ENCODE measurements at regions not wholly inside any gene's neighbourhood (a gene's known extent, or its start where the extent isn't known, plus 50 kb on each side); places are given as distances from the start of the nearest gene placed in this dataset.

DNA sequence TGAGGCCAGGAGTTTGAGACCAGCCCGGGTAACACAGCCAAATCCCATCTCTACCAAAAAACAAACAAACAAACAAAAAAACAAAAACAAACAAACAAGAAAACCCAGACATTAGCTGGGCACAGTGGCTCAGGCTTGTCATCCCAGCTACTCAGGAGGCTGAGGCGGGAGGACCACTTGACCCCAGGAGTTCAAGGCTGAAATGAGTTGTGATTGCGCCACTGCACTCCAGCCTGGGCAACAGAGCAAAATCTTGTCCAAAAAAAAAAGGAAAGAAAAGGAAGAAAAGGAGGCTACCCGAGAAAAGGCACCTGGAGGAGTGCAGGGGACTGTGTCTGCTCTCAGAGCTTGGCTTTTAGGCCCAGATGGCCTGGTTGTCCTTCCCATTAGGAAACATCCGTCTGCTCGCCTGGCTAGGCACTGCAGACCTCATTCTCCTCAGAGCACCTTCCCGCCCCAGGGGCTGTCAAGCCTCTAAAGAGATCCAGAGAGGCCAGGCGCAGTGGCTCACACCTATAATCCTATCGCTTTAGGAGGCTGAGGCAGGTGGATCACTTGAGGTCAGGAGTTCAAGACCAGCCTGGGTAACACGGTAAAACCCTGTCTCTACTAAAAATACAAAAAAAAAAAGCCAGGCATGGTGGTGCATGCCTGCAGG is 185.3 kb upstream of the IER5L start:
- no peak for FAIRE-seq
- Histone ChIP-seq H3K4me3 (ENCODE audit: low read depth, low read length) (no peak overlapping the region), H3K36me3 (ENCODE audit: control insufficient read depth, insufficient read depth, low read length) (no peaks in the 10 kb centered on the region), H3K27me3 (ENCODE audit: control insufficient read depth, insufficient read depth, low read length) (no peaks in the 10 kb centered on the region)
- no peak for TF ChIP-seq CTCF (IDR thresholded peaks at IDR 0.05; ENCODE audit: insufficient read depth, low read length, severe bottlenecking)
- no peak for DNase-seq (ENCODE audit: low read depth)

- no peaks in the 10 kb centered on the region for H3K27me3 ChIP-seq (ENCODE audit: control insufficient read depth, insufficient read depth, low read length)
- no peaks in the 10 kb centered on the region for H3K36me3 ChIP-seq (ENCODE audit: control insufficient read depth, insufficient read depth, low read length)
- TF ChIP-seq CTCF (IDR thresholded peaks at IDR 0.05; ENCODE audit: insufficient read depth, low read length, severe bottlenecking) = peak; percentile 49
- H3K4me3 ChIP-seq (ENCODE audit: low read depth, low read length) = no peak overlapping the region
- DNase-seq (ENCODE audit: low read depth) (peak; percentile 56), FAIRE-seq (no peak)
Measured at GRCh38 chr9:129362287-129363000, 184.4 kb upstream of the IER5L start.

DNA sequence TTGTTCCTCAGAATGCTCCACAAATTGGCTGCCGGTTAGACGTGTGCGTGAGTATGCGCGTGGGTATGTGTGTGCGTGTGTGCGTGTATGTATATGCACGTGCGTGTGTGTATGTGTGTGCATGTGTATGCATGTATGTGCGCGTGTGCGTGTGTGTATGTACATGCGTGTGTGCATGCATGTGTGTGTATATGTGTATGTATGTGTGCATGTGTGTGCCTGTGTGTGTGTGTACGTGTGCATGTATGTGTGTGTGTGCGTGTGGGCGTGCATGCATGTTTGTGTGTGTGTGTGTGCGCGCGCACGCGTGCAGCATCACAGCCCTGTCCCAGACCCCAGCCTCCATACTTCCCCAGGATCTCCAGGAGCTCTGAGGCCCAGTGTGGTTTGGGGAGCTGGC is 183.1 kb upstream of the IER5L start:
- FAIRE-seq (peak; percentile 80), DNase-seq (ENCODE audit: low read depth) (no peak)
- no peak for TF ChIP-seq CTCF (IDR thresholded peaks at IDR 0.05; ENCODE audit: insufficient read depth, low read length, severe bottlenecking)
- Histone ChIP-seq H3K27me3 (ENCODE audit: control insufficient read depth, insufficient read depth, low read length) (no peaks in the 10 kb centered on the region), H3K4me3 (ENCODE audit: low read depth, low read length) (no peak overlapping the region), H3K36me3 (ENCODE audit: control insufficient read depth, insufficient read depth, low read length) (no peaks in the 10 kb centered on the region)

GRCh38 chr9:129359916-129360536 is 182.0 kb upstream of the IER5L start:
- no peak for TF ChIP-seq CTCF (IDR thresholded peaks at IDR 0.05; ENCODE audit: insufficient read depth, low read length, severe bottlenecking)
- Histone ChIP-seq H3K4me3 (ENCODE audit: low read depth, low read length) (no peak overlapping the region), H3K27me3 (ENCODE audit: control insufficient read depth, insufficient read depth, low read length) (no peaks in the 10 kb centered on the region), H3K36me3 (ENCODE audit: control insufficient read depth, insufficient read depth, low read length) (no peaks in the 10 kb centered on the region)
- DNase-seq (ENCODE audit: low read depth) (no peak), FAIRE-seq (no peak)

GRCh38 chr9:129359162-129359811 is 181.2 kb upstream of the IER5L start:
- Histone ChIP-seq H3K27me3 (ENCODE audit: control insufficient read depth, insufficient read depth, low read length) (no peaks in the 10 kb centered on the region), H3K4me3 (ENCODE audit: low read depth, low read length) (no peak overlapping the region), H3K36me3 (ENCODE audit: control insufficient read depth, insufficient read depth, low read length) (no peaks in the 10 kb centered on the region)
- DNase-seq (ENCODE audit: low read depth) (no peak), FAIRE-seq (no peak)
- TF ChIP-seq CTCF (IDR thresholded peaks at IDR 0.05; ENCODE audit: insufficient read depth, low read length, severe bottlenecking) = no peak
